Loucy (cell line): ENCODE measurements at regions not wholly inside any gene's neighbourhood (a gene's known extent, or its start where the extent isn't known, plus 50 kb on each side); places are given as distances from the start of the nearest gene placed in this dataset.

Experiments
- H2AFZ ChIP-seq: fragments of 200-600 bp; sonication (generic); 2 replicates; pipeline ENCODE4 v1.6.0; 2016; ENCODE audit warnings: antibody characterized with exemption, mild to moderate bottlenecking, low read length, moderate library complexity
- H3F3A ChIP-seq: fragments of 200-600 bp; 2 replicates; pipeline ENCODE4 v1.6.0; 2016; ENCODE audit warnings: antibody characterized with exemption, low read depth, mild to moderate bottlenecking
- H3K27me3 ChIP-seq: fragments of 200-600 bp; sonication (generic); 2 replicates; pipeline ENCODE4 v1.6.1; 2014; ENCODE audit warnings: low read length, mild to moderate bottlenecking; ENCODE audit not compliant: insufficient read depth, poor library complexity, severe bottlenecking
- H3K36me3 ChIP-seq: fragments of 200-600 bp; sonication (generic); 2 replicates; pipeline ENCODE4 v1.6.1; 2016; ENCODE audit warnings: low read length; ENCODE audit not compliant: insufficient read depth
- H3K4me1 ChIP-seq: fragments of 200-600 bp; sonication (generic); 2 replicates; pipeline ENCODE4 v1.5.1; 2014; ENCODE audit warnings: low read length, mild to moderate bottlenecking; ENCODE audit not compliant: insufficient read depth, poor library complexity, severe bottlenecking
- H3K4me2 ChIP-seq: fragments of 200-600 bp; sonication (generic); 2 replicates; pipeline ENCODE4 v1.6.0; 2014; ENCODE audit warnings: antibody characterized with exemption, low read length, low read depth, mild to moderate bottlenecking; ENCODE audit not compliant: poor library complexity, severe bottlenecking
- H3K4me3 ChIP-seq: fragments of 200-600 bp; sonication (generic); 2 replicates; pipeline ENCODE4 v1.5.1; 2014; ENCODE audit warnings: low read length, mild to moderate bottlenecking, mixed read lengths; ENCODE audit not compliant: poor library complexity, severe bottlenecking
- H3K79me2 ChIP-seq: fragments of 200-600 bp; sonication (generic); 2 replicates; pipeline ENCODE4 v1.6.1; 2014; ENCODE audit warnings: low read length; ENCODE audit not compliant: insufficient read depth
- H3K9ac ChIP-seq: fragments of 200-600 bp; sonication (generic); 2 replicates; pipeline ENCODE4 v1.6.0; 2014; ENCODE audit warnings: mild to moderate bottlenecking, low read depth, low read length, moderate library complexity; ENCODE audit not compliant: poor library complexity, severe bottlenecking
- H3K9me2 ChIP-seq: fragments of 200-600 bp; sonication (generic); replicated peaks from 2 replicates; pipeline ENCODE4 v1.6.1; 2016; ENCODE audit warnings: low read depth, low read length, mixed read lengths
- H3K9me3 ChIP-seq: fragments of 200-600 bp; sonication (generic); 2 replicates; pipeline ENCODE4 v1.6.1; 2014; ENCODE audit warnings: mild to moderate bottlenecking, antibody characterized with exemption, low read length, low read depth; ENCODE audit not compliant: insufficient read depth
- H4K20me1 ChIP-seq: fragments of 200-600 bp; sonication (generic); 2 replicates; pipeline ENCODE4 v1.6.0; 2014; ENCODE audit warnings: antibody characterized with exemption, low read length, mild to moderate bottlenecking; ENCODE audit not compliant: insufficient read depth, poor library complexity, severe bottlenecking
- CTCF ChIP-seq: fragments of 200-600 bp; sonication (generic); conservative IDR thresholded peaks from 2 replicates; pipeline ENCODE4 v1.5.1; 2014; ENCODE audit warnings: mild to moderate bottlenecking, antibody characterized with exemption, low read length
- EZH2phosphoT487 ChIP-seq: fragments of 200-600 bp; IDR thresholded peaks from 2 replicates; pipeline ENCODE4 v1.6.1; 2018; ENCODE audit warnings: antibody characterized with exemption, mild to moderate bottlenecking, moderate library complexity, borderline replicate concordance

DNA sequence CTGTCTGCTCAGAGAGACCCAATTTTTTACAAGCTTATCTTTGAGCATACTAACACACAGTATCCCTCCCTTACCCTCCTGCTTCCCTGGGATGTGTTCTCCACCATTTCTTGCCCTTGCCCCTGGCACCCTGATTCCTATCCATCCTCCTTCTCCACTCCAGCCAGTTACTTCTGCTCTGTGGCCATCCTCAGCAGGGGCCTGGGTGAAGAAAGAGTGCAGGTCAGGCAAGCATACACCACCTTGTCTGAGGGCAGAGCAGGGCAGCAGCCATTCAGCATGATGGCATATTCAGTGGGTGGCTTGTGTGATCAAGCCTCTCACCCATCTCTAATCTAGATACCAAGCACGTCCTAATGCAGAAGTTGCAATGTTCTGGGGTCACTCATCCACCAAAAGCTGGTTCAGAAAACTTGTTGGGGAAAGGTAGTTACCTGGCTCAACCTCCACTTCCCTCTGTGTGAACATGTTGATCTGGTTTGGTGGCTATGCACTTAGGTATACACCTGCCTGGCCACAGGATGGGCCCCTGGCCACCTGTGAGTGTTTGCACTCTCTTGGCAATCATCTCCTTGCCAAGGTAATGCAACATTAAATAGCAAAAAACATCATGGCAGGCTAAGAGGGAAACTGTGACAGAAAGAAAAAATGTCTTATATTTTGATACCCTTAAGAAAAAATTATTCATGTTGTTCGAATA lies 900.3 kb upstream of the MIR17HG start:
- Histone ChIP-seq H3K27me3 (no peaks in the 10 kb centered on the region), H3K9me2 (no peaks in the 10 kb centered on the region), H3K9ac (no peak overlapping the region), H3K4me3 (no peak overlapping the region), H3K4me2 (no peak overlapping the region), H3K36me3 (no peaks in the 10 kb centered on the region), H2AFZ (no peak overlapping the region), H3F3A (no peaks in the 10 kb centered on the region), H3K79me2 (no peaks in the 10 kb centered on the region), H3K4me1 (no peaks in the 10 kb centered on the region), H3K9me3 (no peaks in the 10 kb centered on the region), H4K20me1 (no peaks in the 10 kb centered on the region)
- no peak for TF ChIP-seq EZH2phosphoT487
- no peak for TF ChIP-seq CTCF

DNA sequence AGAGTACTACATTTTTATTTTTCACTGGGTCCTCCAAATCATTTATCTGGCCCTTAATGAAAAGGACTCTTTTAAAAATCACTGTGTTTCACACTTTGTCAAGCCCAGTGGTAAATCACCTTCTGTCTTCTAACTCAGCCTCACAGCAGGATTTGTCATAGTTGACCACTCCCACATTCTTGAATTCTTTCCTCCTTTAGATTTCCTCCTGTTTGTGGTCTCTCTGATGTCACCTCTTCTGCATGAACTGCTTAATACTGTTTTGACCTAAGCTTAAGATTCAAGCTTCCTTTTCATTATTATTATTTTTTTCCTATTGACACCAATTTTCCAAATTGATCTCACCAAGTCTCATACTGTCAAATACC lies 899.8 kb upstream of the MIR17HG start:
- Histone ChIP-seq H3K27me3 (no peaks in the 10 kb centered on the region), H4K20me1 (no peaks in the 10 kb centered on the region), H3K9me3 (no peaks in the 10 kb centered on the region), H3F3A (no peaks in the 10 kb centered on the region), H2AFZ (no peak overlapping the region), H3K9ac (no peak overlapping the region), H3K4me1 (no peaks in the 10 kb centered on the region), H3K79me2 (no peaks in the 10 kb centered on the region), H3K36me3 (no peaks in the 10 kb centered on the region), H3K9me2 (no peaks in the 10 kb centered on the region), H3K4me2 (no peak overlapping the region), H3K4me3 (no peak overlapping the region)
- no peak for TF ChIP-seq EZH2phosphoT487

DNA sequence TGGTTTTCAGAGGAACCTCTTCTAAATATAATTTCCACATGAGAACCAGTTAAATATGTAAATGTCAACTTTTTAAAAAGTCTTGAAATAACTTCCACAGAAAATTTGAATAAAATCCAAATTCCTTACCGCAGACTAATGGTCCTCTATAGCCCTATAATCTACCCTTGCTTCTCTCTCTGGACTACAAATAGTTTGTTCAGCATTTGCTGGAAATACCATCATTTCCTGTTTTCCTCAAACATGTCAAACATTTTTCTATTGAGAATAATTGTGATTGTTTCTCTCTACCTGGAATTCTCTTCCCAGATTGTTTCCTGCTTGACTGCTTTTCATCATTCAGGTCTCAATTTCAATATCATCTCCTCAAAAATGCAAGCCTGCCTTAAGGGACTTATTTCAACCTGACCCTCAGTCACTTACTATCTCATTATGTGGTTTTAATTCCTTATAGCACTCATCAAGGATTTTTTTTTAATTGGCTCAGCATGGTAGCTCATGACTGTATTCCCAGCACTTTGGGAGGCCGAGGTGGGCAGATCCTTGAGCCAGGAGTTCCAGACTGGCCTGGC lies 898.9 kb upstream of the MIR17HG start:
- H3K4me2 ChIP-seq = no peak overlapping the region
- no peaks in the 10 kb centered on the region for H3K79me2 ChIP-seq
- no peaks in the 10 kb centered on the region for H3F3A ChIP-seq
- no peak overlapping the region for H3K4me3 ChIP-seq
- no peaks in the 10 kb centered on the region for H3K27me3 ChIP-seq
- no peaks in the 10 kb centered on the region for H3K36me3 ChIP-seq
- no peaks in the 10 kb centered on the region for H3K4me1 ChIP-seq
- no peak for TF ChIP-seq EZH2phosphoT487
- no peak for TF ChIP-seq CTCF
- no peaks in the 10 kb centered on the region for H3K9me2 ChIP-seq
- H3K9ac ChIP-seq = no peak overlapping the region
- no peaks in the 10 kb centered on the region for H3K9me3 ChIP-seq
- no peaks in the 10 kb centered on the region for H4K20me1 ChIP-seq
- no peak overlapping the region for H2AFZ ChIP-seq

DNA sequence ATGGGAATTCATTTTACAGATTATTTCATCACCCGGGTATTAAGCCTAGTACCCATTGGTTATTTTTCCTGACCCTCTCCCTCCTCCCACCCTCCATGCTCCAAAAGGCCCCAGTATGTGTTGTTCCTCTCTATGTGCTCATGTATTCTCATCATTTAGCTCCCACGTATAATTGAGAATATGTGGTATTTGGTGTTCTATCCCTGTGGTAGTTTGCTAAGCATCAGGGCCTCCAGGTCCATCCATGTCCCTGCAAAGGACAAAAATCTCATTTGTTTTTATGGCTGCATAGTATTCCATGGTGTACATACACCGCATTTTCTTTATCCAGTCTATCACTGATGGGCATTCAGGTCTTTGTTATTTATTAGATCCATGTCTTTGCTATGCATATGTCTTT lies 894.1 kb upstream of the MIR17HG start:
- TF ChIP-seq CTCF = no peak
- no peak for TF ChIP-seq EZH2phosphoT487
- Histone ChIP-seq H3K36me3 (no peaks in the 10 kb centered on the region), H3K4me1 (no peaks in the 10 kb centered on the region), H3K4me2 (no peak overlapping the region), H3K79me2 (no peaks in the 10 kb centered on the region), H3K27me3 (no peaks in the 10 kb centered on the region), H3K9me2 (no peaks in the 10 kb centered on the region), H3K9ac (no peak overlapping the region), H2AFZ (no peak overlapping the region), H3K9me3 (no peaks in the 10 kb centered on the region), H3F3A (no peaks in the 10 kb centered on the region), H4K20me1 (no peaks in the 10 kb centered on the region), H3K4me3 (no peak overlapping the region)
